Heart left ventricle (tissue), 16 donors: ENCODE measurements at regions not wholly inside any gene's neighbourhood (a gene's known extent, or its start where the extent isn't known, plus 50 kb on each side); places are given as distances from the start of the nearest gene placed in this dataset.
"Not testable (repeated sequence)": the region's sequence is repeated elsewhere in the genome, so short reads cannot be mapped to it uniquely, and the experiment has no call there.

Experiments
- ATAC-seq, 4 donors: fragments of 200-7000 bp; cut with Tn5 transposase; one replicate each; pipeline ENCODE4 v1.9.1; 2020 to 2022; ENCODE audit warnings: moderate library complexity in 4 of 4, mild to moderate bottlenecking in 3 of 4, moderate number of reproducible peaks in 1 of 4
- DNase-seq, 5 donors: peaks; one replicate each; pipeline ENCODE4 v3.0.0-alpha.2; 2020
- H3K27ac ChIP-seq, 12 donors: fragments of 200-600 bp; sonication (generic) in 4 of 12; one replicate each; pipeline versions ENCODE4 v1.5.0 to v1.8.0; 2016 to 2022; ENCODE audit warnings: mild to moderate bottlenecking in 2 of 12
- H3K27me3 ChIP-seq, 9 donors: fragments of 200-600 bp; sonication (generic) in 2 of 9; one replicate each; pipeline versions ENCODE4 v1.5.1 to v1.8.0; 2016 to 2022; ENCODE audit warnings: mild to moderate bottlenecking in 3 of 9
- H3K36me3 ChIP-seq, 9 donors: fragments of 200-600 bp; sonication (generic) in 2 of 9; one replicate each; pipeline versions ENCODE4 v1.5.0 to v1.8.0; 2018 to 2022; ENCODE audit warnings: mild to moderate bottlenecking in 2 of 9
- H3K4me1 ChIP-seq, 12 donors: fragments of 200-600 bp; sonication (generic) in 4 of 12; one replicate each; pipeline versions ENCODE4 v1.5.0 to v1.8.0; 2016 to 2022; ENCODE audit warnings: mild to moderate bottlenecking in 3 of 12
- H3K4me3 ChIP-seq, 12 donors: fragments of 200-600 bp; sonication (generic) in 4 of 12; one replicate each; pipeline versions ENCODE4 v1.5.0 to v1.8.0; 2017 to 2022; ENCODE audit warnings: mild to moderate bottlenecking in 9 of 12, moderate library complexity in 4 of 12
- H3K9me3 ChIP-seq, 12 donors: fragments of 200-600 bp; sonication (generic) in 4 of 12; one replicate each; pipeline versions ENCODE4 v1.5.0 to v1.8.0; 2016 to 2022; ENCODE audit warnings: mild to moderate bottlenecking in 1 of 12
- CTCF ChIP-seq, 12 donors: fragments of 200-600 bp; sonication (generic) in 4 of 12; IDR thresholded peaks; one replicate each; pipeline versions ENCODE4 v1.5.0 to v1.8.0; 2018 to 2022; ENCODE audit warnings: antibody characterized with exemption in 12 of 12, mild to moderate bottlenecking in 5 of 12
- POLR2A ChIP-seq, 2 donors: fragments of 450-650 bp; IDR thresholded peaks; one replicate each; pipeline ENCODE4 v1.6.1; 2017; ENCODE audit warnings: antibody characterized with exemption in 2 of 2, mild to moderate bottlenecking in 2 of 2, moderate library complexity in 2 of 2
- WGBS, 4 donors: extraction: QIAGEN DNeasy Blood & Tissue Kit in 2 of 4; methylation state at CpG; one replicate each; pipeline versions ENCODE4 v1.1.5 to v1.1.7; 2013 to 2018; 5-methylcytosine and 5-hydroxymethylcytosine counted together
- intact Hi-C, 10 donors: fragments of 100-400 bp; cut with DNase I; formaldehyde crosslinking; loops; one replicate each; pipeline versions ENCODE4 v1.11.1 to v1.14.2; 2022
- donor health status: ischemic (EF 13 %, LVEDD 7.1; RV severe dilation, severe dysfunction).
- donor health status: healthy with polysubstance abuse.
- donor health status: DM: no; HTN: yes; CAD: no.
- donor health status: DM: no; HTN: no; CAD: no.
- donor health status: ischemic (EF 25% LVEDD 6.9; RV normal size, moderate dysfunction).
- donor health status: ischemic (EF 25% LVEDD 5.7; RV mildly dilated, moderate dysfunction).
- donor health status: healthy.
- donor health status: DM: yes; HTN: yes; CAD: no.
- donor health status: ischemic (EF 35%, LVEDD 5.7; RV mildly dilated, moderate dysfunction).
- donor health status: nonischemic (EF 11% LVEDD 7.7; RV severe dilation, severe dysfunction).
- donor health status: DM: yes; HTN: yes; CAD: no.
- donor health status: PGD.
- donor health status: ischemic (EF 29% LVEDD 5.4; RV normal size, mild dysfunction).
- donor health status: nonischemic (EF 23%, LVEDD 6.1; RV moderate dilation, normal function).

DNA sequence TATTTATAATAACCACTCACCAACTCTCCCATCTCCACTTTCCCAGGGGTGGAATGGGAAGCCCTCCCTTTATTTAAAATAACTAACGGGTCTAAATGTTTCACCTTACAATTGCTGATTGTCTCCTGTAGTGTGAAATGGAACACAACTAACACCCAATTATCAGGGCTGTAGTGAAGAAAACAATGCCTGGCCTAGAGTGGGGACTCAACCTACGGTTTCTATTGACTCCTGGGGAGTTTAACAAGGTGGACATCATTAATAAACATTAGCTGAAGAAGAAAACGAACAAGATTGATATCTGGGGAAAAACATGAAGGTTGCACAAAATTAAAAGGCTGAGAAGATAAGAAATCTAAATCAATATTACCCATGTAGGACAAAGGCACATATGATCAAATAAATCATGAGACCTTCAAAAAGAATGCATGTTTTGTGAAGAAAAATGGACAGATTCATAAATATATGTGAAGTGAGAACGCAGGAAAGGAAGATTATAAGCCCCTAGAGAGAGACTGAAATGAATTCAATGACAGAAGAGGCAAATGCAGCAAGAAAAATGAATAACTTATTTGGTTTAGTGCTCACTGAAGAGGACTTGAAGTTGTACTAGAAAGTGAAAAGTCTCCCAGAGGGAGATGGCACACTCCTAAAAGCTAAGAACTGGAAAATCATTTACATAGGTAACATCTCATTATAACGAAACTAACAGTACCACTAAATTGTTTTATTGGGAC, 593.0 kb upstream of the AADAT start:
- Histone ChIP-seq H3K9me3 (no peaks in the 10 kb centered on the region), H3K27me3 (no peaks in the 10 kb centered on the region), H3K27ac (no peak overlapping the region), H3K4me3 (no peak overlapping the region), H3K36me3 (no peaks in the 10 kb centered on the region), H3K4me1 (no peaks in the 10 kb centered on the region)
- intact Hi-C loops, result no loop called here
- TF ChIP-seq POLR2A (IDR thresholded peaks at IDR 0.05) (no peak), CTCF (IDR thresholded peaks at IDR 0.05) (no peak)
- 32 to 37% (median 33%) methylated on average over 5 of the region's 5 CpGs for WGBS, 4 donors
- no peak for ATAC-seq
- no peak for DNase-seq

DNA sequence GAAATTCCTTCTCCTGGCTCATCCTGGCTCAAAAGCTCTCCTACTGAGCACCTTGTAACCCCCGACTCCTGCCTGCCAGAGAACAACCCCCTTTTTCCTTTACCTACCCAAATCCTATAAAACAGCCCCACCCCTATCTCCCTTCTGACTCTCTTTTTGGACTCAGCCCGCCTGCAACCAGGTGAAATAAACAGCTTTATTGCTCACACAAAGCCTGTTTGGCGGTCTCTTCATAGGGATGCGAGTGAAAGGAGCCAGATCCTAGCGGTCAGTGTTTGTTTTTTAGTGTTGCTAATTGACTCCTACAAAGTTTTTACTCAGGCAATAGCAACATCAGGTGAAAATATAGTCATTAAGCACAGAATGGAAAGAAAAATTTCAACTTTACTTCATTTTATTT, 592.3 kb upstream of the AADAT start:
- intact Hi-C loops, ATAC-seq: not testable (repeated sequence)
- WGBS, 4 donors, result 30 to 46% (median 35%) methylated on average over 5 of the region's 5 CpGs

GRCh38 chr4:170675568-170676262, 586.0 kb upstream of the AADAT start:
- no peaks in the 10 kb centered on the region for H3K9me3 ChIP-seq
- ATAC-seq (no peak), DNase-seq (no peak)
- H3K4me3 ChIP-seq, result no peak overlapping the region
- H3K27me3 ChIP-seq, result no peaks in the 10 kb centered on the region
- intact Hi-C loops, result no loop called here
- TF ChIP-seq CTCF (IDR thresholded peaks at IDR 0.05), result no peak
- no peak for TF ChIP-seq POLR2A (IDR thresholded peaks at IDR 0.05)
- peaks cover 0 to 3% (median 0%) of the 10 kb centered on the region in 12 donors for H3K4me1 ChIP-seq
- H3K27ac ChIP-seq, result no peak overlapping the region
- WGBS, 4 donors, result 54 to 72% (median 63%) methylated on average over 2 of the region's 2 CpGs
- no peaks in the 10 kb centered on the region for H3K36me3 ChIP-seq

More for the DNA sequence above, 592.3 kb upstream of the AADAT start:
- H3K27me3 ChIP-seq, H3K4me1 ChIP-seq, DNase-seq, H3K27ac ChIP-seq, H3K36me3 ChIP-seq, H3K9me3 ChIP-seq, H3K4me3 ChIP-seq: not testable (repeated sequence)

DNA sequence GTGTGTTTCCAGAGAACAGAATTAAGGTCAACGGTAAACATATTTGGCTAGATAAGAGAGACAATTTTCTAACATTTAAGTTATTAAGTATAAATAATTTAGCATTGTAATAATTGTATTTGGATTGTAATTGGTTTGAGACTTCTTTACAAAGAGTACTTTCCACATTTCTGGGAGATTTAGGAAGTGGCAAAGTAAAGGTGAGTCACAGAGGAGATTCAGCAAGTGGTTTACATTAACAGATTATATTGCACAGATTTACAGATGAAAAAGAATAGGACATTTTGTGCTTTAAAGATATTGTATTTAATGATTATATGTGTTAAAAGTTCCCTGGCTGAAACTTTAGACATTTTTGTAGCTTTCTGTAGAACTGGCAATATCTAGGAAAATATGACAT, 584.4 kb upstream of the AADAT start:
- DNase-seq, result no peak
- H3K27me3 ChIP-seq, result no peaks in the 10 kb centered on the region
- H3K9me3 ChIP-seq, result no peaks in the 10 kb centered on the region
- ATAC-seq, result no peak
- H3K36me3 ChIP-seq, result no peaks in the 10 kb centered on the region
- TF ChIP-seq CTCF (IDR thresholded peaks at IDR 0.05), result no peak
- TF ChIP-seq POLR2A (IDR thresholded peaks at IDR 0.05), result no peak
- H3K4me3 ChIP-seq, result no peak overlapping the region
- intact Hi-C loops, result no loop called here
- 78 to 90% (median 88%) methylated on average over 1 of the region's 1 CpG for WGBS, 4 donors
- peaks cover 0 to 3% (median 0%) of the 10 kb centered on the region in 12 donors for H3K4me1 ChIP-seq
- H3K27ac ChIP-seq, result no peak overlapping the region
